Fibroblast of lung (primary cell): ENCODE measurements at regions not wholly inside any gene's neighbourhood (a gene's known extent, or its start where the extent isn't known, plus 50 kb on each side); places are given as distances from the start of the nearest gene placed in this dataset.

Experiments used
- DNase-seq, 2 donors: peaks; one replicate each; pipeline versions ENCODE4 v3.0.0 to v3.0.0-alpha.2; 2010; ENCODE audit warnings: low read depth in 2 of 2
- H2AFZ ChIP-seq: 2 replicates; pipeline ENCODE4 v1.5.1; 2012; ENCODE audit warnings: low read length, control low read depth, inconsistent platforms
- H3K27ac ChIP-seq: 2 replicates; pipeline ENCODE4 v1.5.1; 2011; ENCODE audit warnings: low read length, control low read depth; ENCODE audit not compliant: insufficient read depth
- H3K27me3 ChIP-seq: 2 replicates; pipeline ENCODE4 v1.5.1; 2011; ENCODE audit warnings: mild to moderate bottlenecking, low read length; ENCODE audit not compliant: control insufficient read depth, insufficient read depth
- H3K36me3 ChIP-seq: 2 replicates; pipeline ENCODE4 v1.5.1; 2011; ENCODE audit warnings: low read length; ENCODE audit not compliant: control insufficient read depth, insufficient read depth
- H3K4me1 ChIP-seq: 2 replicates; pipeline ENCODE4 v1.5.1; 2011; ENCODE audit warnings: low read length; ENCODE audit not compliant: control insufficient read depth, insufficient read depth; ENCODE audit errors: extremely low read depth
- H3K4me2 ChIP-seq: 2 replicates; pipeline ENCODE4 v1.5.1; 2011; ENCODE audit warnings: low read length, control low read depth; ENCODE audit not compliant: insufficient read depth; ENCODE audit errors: extremely low read depth
- H3K4me3 ChIP-seq, 4 experiments: fragments of 200-600 bp in 1 of 4; sonication (generic) in 1 of 4; replicated peaks in 1 of 4; 2 replicates each; pipeline ENCODE4 v1.5.1; 2011 to 2016; ENCODE audit warnings: low read length in 4 of 4, low read depth in 3 of 4, mild to moderate bottlenecking in 3 of 4, control low read depth in 2 of 4, inconsistent platforms in 1 of 4, mixed read lengths in 1 of 4; ENCODE audit not compliant: insufficient read depth in 1 of 4; ENCODE audit errors: control extremely low read depth in 1 of 4
- H3K79me2 ChIP-seq: 2 replicates; pipeline ENCODE4 v1.5.1; 2012; ENCODE audit warnings: mild to moderate bottlenecking, low read length, inconsistent platforms; ENCODE audit not compliant: control insufficient read depth, insufficient read depth
- H3K9ac ChIP-seq: 2 replicates; pipeline ENCODE4 v1.5.1; 2011; ENCODE audit warnings: mild to moderate bottlenecking, low read length, control low read depth; ENCODE audit not compliant: insufficient read depth
- H3K9me3 ChIP-seq: 2 replicates; pipeline ENCODE4 v1.5.1; 2012; ENCODE audit warnings: low read depth, low read length; ENCODE audit not compliant: control insufficient read depth, insufficient read depth
- H4K20me1 ChIP-seq: 2 replicates; pipeline ENCODE4 v1.5.1; 2011; ENCODE audit warnings: low read length; ENCODE audit not compliant: control insufficient read depth, insufficient read depth; ENCODE audit errors: extremely low read depth
- CTCF ChIP-seq, 2 donors: IDR thresholded peaks in 1 of 2; conservative IDR thresholded peaks in 1 of 2; 1 replicate in 1 of 2; 2 replicates in 1 of 2; pipeline ENCODE4 v1.5.1; 2011 to 2012; ENCODE audit warnings: low read length in 2 of 2, control low read depth in 1 of 2, inconsistent platforms in 1 of 2, low read depth in 1 of 2, mild to moderate bottlenecking in 1 of 2
- EZH2 ChIP-seq: IDR thresholded peaks from 2 replicates; pipeline ENCODE4 v1.5.1; 2012; ENCODE audit warnings: low read length, control low read depth, mild to moderate bottlenecking; ENCODE audit errors: missing control alignments

- Histone ChIP-seq H3K4me1 (no peaks in the 10 kb centered on the region), H3K27me3 (no peaks in the 10 kb centered on the region), H2AFZ (no peak overlapping the region), H3K9me3 (no peaks in the 10 kb centered on the region), H3K27ac (no peak overlapping the region), H3K4me2 (no peak overlapping the region), H3K9ac (no peak overlapping the region), H3K79me2 (no peaks in the 10 kb centered on the region), H4K20me1 (no peaks in the 10 kb centered on the region), H3K36me3 (no peaks in the 10 kb centered on the region), H3K4me3 (no peak overlapping the region)
- no peak for DNase-seq
- TF ChIP-seq EZH2 (no peak), CTCF (conservative IDR thresholded peaks at IDR 0.05 in 1 of 2, IDR thresholded peaks at IDR 0.05 in 1 of 2; ENCODE audit: low read depth in 1 of 2, low read length in 2 of 2) (no peak)
Observed at GRCh38 chr14:84541018-84541417, 988.9 kb upstream of the FLRT2 start.

GRCh38 chr14:84543859-84544258 lies 986.1 kb upstream of the FLRT2 start:
- no peaks in the 10 kb centered on the region for H3K4me1 ChIP-seq
- no peaks in the 10 kb centered on the region for H3K79me2 ChIP-seq
- TF ChIP-seq EZH2 (no peak), CTCF (conservative IDR thresholded peaks at IDR 0.05 in 1 of 2, IDR thresholded peaks at IDR 0.05 in 1 of 2; ENCODE audit: low read depth in 1 of 2, low read length in 2 of 2) (no peak)
- H3K36me3 ChIP-seq: no peaks in the 10 kb centered on the region
- no peak overlapping the region for H3K4me3 ChIP-seq
- H3K9me3 ChIP-seq: no peaks in the 10 kb centered on the region
- H2AFZ ChIP-seq: no peak overlapping the region
- H3K27me3 ChIP-seq: no peaks in the 10 kb centered on the region
- no peak overlapping the region for H3K27ac ChIP-seq
- no peaks in the 10 kb centered on the region for H4K20me1 ChIP-seq
- no peak overlapping the region for H3K4me2 ChIP-seq
- no peak overlapping the region for H3K9ac ChIP-seq
- DNase-seq: no peak

- no peaks in the 10 kb centered on the region for H3K36me3 ChIP-seq
- H3K4me1 ChIP-seq: no peaks in the 10 kb centered on the region
- no peaks in the 10 kb centered on the region for H3K79me2 ChIP-seq
- H3K9me3 ChIP-seq: no peaks in the 10 kb centered on the region
- H3K9ac ChIP-seq: no peak overlapping the region
- H2AFZ ChIP-seq: no peak overlapping the region
- no peak for TF ChIP-seq CTCF (conservative IDR thresholded peaks at IDR 0.05 in 1 of 2, IDR thresholded peaks at IDR 0.05 in 1 of 2; ENCODE audit: low read depth in 1 of 2, low read length in 2 of 2)
- TF ChIP-seq EZH2: no peak
- no peak overlapping the region for H3K4me2 ChIP-seq
- H3K4me3 ChIP-seq: no peak overlapping the region
- H3K27ac ChIP-seq: no peak overlapping the region
- no peak for DNase-seq
- H3K27me3 ChIP-seq: no peaks in the 10 kb centered on the region
- no peaks in the 10 kb centered on the region for H4K20me1 ChIP-seq
Observed at GRCh38 chr14:84544486-84545131, 985.3 kb upstream of the FLRT2 start.
